HCT116 (cell line): ENCODE measurements at regions not wholly inside any gene's neighbourhood (a gene's known extent, or its start where the extent isn't known, plus 50 kb on each side); places are given as distances from the start of the nearest gene placed in this dataset.

Experiments
- EZH2 ChIP-seq: fragments of 200-600 bp; sonication (generic); IDR thresholded peaks from 2 replicates; pipeline ENCODE4 v1.6.1; 2017; ENCODE audit warnings: antibody characterized with exemption, mixed run types
- POLR2A ChIP-seq: IDR thresholded peaks from 2 replicates; pipeline ENCODE4 v1.7.0; 2011; ENCODE audit warnings: borderline replicate concordance; ENCODE audit not compliant: insufficient read depth, insufficient read length; ENCODE audit errors: extremely low read depth

- no peak for TF ChIP-seq EZH2
- TF ChIP-seq POLR2A, result no peak
Observed at GRCh38 chr10:126734967-126735366, 64.5 kb upstream of the C10orf90 start.
